ENCODE measurements at regions not wholly inside any gene's neighbourhood (a gene's known extent, or its start where the extent isn't known, plus 50 kb on each side); places are given as distances from the start of the nearest gene placed in this dataset.

DNA sequence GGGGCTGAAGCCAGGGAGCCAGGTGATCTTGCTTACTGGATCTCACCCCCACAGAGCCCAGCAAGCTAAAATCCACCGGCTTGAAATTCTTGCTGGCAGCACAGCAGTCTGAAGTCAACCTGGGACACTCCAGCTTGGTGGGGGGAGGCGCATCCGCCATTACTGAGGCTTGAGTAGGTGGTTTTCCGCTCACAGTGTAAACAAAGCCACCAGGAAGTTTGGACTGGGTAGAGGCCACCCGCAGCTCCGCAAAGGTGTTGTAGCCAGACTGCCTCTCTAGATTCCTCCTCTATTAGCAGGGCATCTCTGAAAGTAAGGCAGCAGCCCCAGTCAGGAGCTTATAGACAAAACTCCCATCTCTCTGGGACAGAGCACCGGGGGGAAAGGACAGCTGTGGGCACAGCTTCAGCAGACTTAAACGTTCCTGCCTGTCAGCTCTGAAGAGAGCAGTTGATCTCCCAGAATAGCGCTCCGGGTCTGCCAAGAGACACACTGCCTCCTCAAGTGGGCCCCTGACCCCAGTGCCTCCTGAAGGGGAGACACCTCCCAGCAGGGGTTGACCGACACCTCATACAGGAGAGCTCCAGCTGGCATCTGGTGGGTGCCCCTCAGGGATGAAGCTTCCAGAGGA, 206.3 kb upstream of the KHDRBS2 start:
- no peaks in the 10 kb centered on the region for H3K4me1 Mint-ChIP-seq
- H3K9me3 Mint-ChIP-seq = peaks cover 7% of the 10 kb centered on the region
- no peaks in the 10 kb centered on the region for H3K36me3 Mint-ChIP-seq (ENCODE audit: low read depth)
- H3K27ac Mint-ChIP-seq = no peak overlapping the region
- TF ChIP-seq, protein P1, sequence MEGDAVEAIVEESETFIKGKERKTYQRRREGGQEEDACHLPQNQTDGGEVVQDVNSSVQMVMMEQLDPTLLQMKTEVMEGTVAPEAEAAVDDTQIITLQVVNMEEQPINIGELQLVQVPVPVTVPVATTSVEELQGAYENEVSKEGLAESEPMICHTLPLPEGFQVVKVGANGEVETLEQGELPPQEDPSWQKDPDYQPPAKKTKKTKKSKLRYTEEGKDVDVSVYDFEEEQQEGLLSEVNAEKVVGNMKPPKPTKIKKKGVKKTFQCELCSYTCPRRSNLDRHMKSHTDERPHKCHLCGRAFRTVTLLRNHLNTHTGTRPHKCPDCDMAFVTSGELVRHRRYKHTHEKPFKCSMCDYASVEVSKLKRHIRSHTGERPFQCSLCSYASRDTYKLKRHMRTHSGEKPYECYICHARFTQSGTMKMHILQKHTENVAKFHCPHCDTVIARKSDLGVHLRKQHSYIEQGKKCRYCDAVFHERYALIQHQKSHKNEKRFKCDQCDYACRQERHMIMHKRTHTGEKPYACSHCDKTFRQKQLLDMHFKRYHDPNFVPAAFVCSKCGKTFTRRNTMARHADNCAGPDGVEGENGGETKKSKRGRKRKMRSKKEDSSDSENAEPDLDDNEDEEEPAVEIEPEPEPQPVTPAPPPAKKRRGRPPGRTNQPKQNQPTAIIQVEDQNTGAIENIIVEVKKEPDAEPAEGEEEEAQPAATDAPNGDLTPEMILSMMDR (IDR thresholded peaks at IDR 0.05; ENCODE audit: unreplicated experiment in 3 of 3) = no peak
- no peaks in the 10 kb centered on the region for H3K27me3 Mint-ChIP-seq (ENCODE audit: low read depth)
- no peak overlapping the region for H3K4me3 Mint-ChIP-seq

DNA sequence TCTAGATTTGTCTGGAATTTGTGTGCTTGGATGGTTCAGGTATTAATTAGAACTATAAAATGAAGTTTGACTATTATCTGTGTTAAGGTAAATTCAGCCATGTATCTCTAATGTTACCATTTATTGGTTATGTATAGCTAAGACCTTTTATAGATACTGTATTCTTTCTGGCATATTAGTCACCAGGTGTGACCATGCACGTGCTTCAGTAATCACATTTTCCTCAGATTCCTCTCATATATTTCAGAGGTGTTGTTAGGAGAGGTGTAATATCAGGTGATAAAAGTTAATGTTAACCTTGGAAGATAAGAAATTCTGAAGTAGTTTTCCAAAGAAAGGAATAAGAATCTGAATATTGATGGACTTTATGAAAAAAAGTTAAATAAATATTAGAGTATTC, 194.5 kb upstream of the KHDRBS2 start:
- Mint-ChIP-seq H3K27me3 (ENCODE audit: low read depth) (no peaks in the 10 kb centered on the region), H3K36me3 (ENCODE audit: low read depth) (no peaks in the 10 kb centered on the region), H3K9me3 (no peaks in the 10 kb centered on the region), H3K27ac (no peak overlapping the region), H3K4me3 (no peak overlapping the region), H3K4me1 (no peaks in the 10 kb centered on the region)
- TF ChIP-seq, protein P1 (IDR thresholded peaks at IDR 0.05; ENCODE audit: unreplicated experiment in 3 of 3) = no peak

DNA sequence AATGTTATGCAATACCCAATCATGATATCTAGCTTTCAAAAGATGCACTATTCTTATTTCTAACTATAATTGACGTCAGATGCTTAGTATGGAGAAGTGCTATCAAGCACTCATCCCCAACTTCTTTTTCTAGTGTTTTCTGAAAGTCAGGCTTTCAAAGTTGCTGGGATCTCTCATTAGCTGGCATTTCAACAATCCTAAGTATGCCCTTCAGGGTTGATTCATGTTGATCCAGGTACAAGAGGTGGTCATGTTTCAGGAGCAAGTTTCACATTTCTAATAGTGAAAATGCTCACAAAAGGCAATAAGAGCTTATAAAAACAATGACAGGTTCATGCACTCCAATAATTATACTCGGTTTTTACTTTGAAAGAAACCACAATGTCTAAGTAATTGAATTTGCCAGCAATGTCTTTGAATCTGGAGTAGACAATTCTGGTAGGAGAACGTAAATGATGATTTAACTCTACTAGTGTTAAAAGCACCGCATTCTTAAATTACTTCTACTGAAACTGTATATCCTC, 193.7 kb upstream of the KHDRBS2 start:
- H3K36me3 Mint-ChIP-seq (ENCODE audit: low read depth) = no peaks in the 10 kb centered on the region
- no peak overlapping the region for H3K27ac Mint-ChIP-seq
- TF ChIP-seq, protein P1 (IDR thresholded peaks at IDR 0.05; ENCODE audit: unreplicated experiment in 3 of 3) = no peak
- H3K4me1 Mint-ChIP-seq = no peaks in the 10 kb centered on the region
- no peaks in the 10 kb centered on the region for H3K27me3 Mint-ChIP-seq (ENCODE audit: low read depth)
- H3K9me3 Mint-ChIP-seq = no peaks in the 10 kb centered on the region
- H3K4me3 Mint-ChIP-seq = no peak overlapping the region

DNA sequence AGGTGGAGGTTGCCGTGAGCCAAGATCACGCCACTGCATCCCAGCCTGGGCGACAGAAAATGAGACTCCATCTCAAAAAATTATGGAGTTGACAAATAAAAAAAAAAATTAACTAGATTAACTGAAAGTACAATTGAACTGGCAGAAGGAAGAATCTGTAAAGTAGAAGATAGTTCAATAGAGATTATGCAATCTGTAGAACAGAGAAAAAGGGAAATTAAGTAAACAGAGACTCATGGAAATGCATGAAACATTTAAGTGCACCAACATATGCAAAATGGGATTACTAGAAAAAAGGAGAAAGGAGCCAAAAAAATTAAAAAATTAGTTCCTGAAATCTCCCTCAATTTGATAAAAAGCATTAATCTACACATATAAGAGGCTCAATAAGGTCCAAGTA, 188.8 kb upstream of the KHDRBS2 start:
- TF ChIP-seq, protein P1 (IDR thresholded peaks at IDR 0.05; ENCODE audit: unreplicated experiment in 3 of 3) = no peak
- H3K27me3 Mint-ChIP-seq (ENCODE audit: low read depth) = no peaks in the 10 kb centered on the region
- H3K36me3 Mint-ChIP-seq (ENCODE audit: low read depth) = no peaks in the 10 kb centered on the region
- H3K9me3 Mint-ChIP-seq = no peaks in the 10 kb centered on the region
- no peak overlapping the region for H3K27ac Mint-ChIP-seq
- no peaks in the 10 kb centered on the region for H3K4me1 Mint-ChIP-seq
- no peak overlapping the region for H3K4me3 Mint-ChIP-seq

DNA sequence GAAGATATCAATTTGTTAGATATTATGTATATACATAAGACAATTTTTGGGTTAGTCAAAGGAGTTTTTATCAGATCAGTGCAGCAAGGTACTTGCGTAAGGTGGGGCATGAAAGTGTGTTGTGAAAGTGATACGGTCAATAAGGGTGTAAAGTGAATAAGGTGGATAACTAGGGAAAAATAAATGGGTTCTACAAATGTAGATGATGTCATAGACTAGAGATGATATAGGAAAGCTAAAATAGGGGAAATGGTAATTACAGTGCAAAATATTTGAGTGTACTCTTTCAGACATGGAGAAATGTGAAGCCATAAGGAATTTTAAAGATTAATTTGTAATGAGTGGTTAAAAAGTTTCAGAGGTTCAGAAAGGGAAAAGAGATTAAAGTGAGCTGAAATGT, 180.6 kb upstream of the KHDRBS2 start:
- Mint-ChIP-seq H3K27me3 (ENCODE audit: low read depth) (no peaks in the 10 kb centered on the region), H3K4me1 (no peaks in the 10 kb centered on the region), H3K9me3 (no peaks in the 10 kb centered on the region), H3K4me3 (no peak overlapping the region), H3K36me3 (ENCODE audit: low read depth) (no peaks in the 10 kb centered on the region), H3K27ac (no peak overlapping the region)
- TF ChIP-seq, protein P1 (IDR thresholded peaks at IDR 0.05; ENCODE audit: unreplicated experiment in 3 of 3) = no peak

DNA sequence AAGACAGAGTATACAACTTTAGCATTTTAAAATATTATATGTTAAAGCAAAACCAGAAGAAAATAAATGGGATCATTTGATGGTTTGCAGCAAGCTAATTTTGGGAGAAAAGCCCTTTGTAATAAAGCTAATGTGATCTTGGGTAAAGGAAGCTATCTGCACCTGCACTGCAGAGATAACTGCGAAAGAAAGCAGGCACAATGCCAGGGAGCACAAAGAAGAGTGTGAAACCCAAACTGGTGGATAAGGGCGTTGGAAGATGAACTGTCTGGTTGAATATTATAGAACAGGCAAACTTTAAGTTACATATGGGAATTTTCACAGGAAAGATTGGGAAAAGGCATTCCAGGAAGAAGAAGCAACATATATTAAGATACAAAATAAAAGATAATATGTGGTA, 179.2 kb upstream of the KHDRBS2 start:
- Mint-ChIP-seq H3K36me3 (ENCODE audit: low read depth) (no peaks in the 10 kb centered on the region), H3K4me1 (no peaks in the 10 kb centered on the region), H3K27me3 (ENCODE audit: low read depth) (no peaks in the 10 kb centered on the region), H3K9me3 (no peaks in the 10 kb centered on the region), H3K27ac (no peak overlapping the region), H3K4me3 (no peak overlapping the region)
- TF ChIP-seq, protein P1 (IDR thresholded peaks at IDR 0.05; ENCODE audit: unreplicated experiment in 3 of 3) = no peak

Data from nephron (organoid).